Left ventricle myocardium inferior (tissue), 1 donor: ENCODE measurements at regions not wholly inside any gene's neighbourhood (a gene's known extent, or its start where the extent isn't known, plus 50 kb on each side); places are given as distances from the start of the nearest gene placed in this dataset.

Experiments used
- DNase-seq: peaks from one replicate; pipeline ENCODE4 v3.0.0-alpha.2; 2020
- H3K27ac ChIP-seq: fragments of 200-600 bp; replicated peaks from 2 replicates; pipeline ENCODE4 v1.8.0; 2021
- H3K27me3 ChIP-seq: fragments of 200-600 bp; 2 replicates; pipeline ENCODE4 v1.8.0; 2021; ENCODE audit warnings: low read depth
- H3K36me3 ChIP-seq: fragments of 200-600 bp; 2 replicates; pipeline ENCODE4 v1.8.0; 2021
- H3K4me1 ChIP-seq: fragments of 200-600 bp; 2 replicates; pipeline ENCODE4 v1.8.0; 2021
- H3K4me3 ChIP-seq: fragments of 200-600 bp; 2 replicates; pipeline ENCODE4 v1.8.0; 2021; ENCODE audit warnings: mild to moderate bottlenecking, moderate library complexity
- H3K9me3 ChIP-seq: fragments of 200-600 bp; replicated peaks from 2 replicates; pipeline ENCODE4 v1.8.0; 2021
- intact Hi-C: fragments of 100-400 bp; cut with micrococcal nuclease; formaldehyde crosslinking; loops from one replicate; pipeline ENCODE4 v1.11.0; 2022
- TF ChIP-seq, protein P1 (sequence below): fragments of 200-600 bp; IDR thresholded peaks from 2 replicates; pipeline ENCODE4 v1.8.0; 2021; ENCODE audit warnings: antibody characterized with exemption, mild to moderate bottlenecking, borderline replicate concordance
- donor health status: DM: no; HTN: yes; CAD: no; lungs with severe emphysema.

DNA sequence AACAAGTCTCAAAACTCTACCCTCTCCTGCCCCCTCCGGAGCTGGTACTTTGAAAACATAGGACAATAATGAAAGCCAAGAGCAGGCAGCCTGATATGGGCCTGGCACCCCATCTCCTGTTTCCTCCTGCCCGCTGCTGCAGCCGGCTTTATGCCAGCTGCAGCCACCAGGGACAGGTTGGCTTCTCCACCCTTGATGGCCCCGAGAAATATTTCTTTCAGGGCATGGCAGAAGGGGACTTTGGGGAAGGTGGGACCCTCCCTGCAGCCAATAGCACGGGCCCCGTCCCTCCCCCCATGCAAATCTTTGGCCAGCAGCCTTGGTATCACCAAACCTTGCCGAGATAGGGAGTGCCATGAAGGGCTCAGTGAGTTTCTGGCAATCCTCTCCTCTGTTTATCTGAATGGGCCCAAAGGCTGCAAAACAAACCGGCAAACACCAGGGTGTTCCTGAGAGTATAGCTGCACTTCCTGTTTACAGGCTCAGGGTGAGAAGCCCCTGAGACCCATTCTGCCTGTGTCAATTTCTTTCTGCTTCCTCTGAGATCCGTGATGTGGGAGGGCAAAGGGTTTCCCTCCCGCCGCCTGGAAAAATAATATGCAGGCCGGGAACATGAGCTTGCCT lies 73.4 kb upstream of the BOD1 start:
- H3K4me1 ChIP-seq, result peaks cover 21% of the 10 kb centered on the region
- peak overlapping the region; percentile 84 for H3K27ac ChIP-seq
- no peaks in the 10 kb centered on the region for H3K36me3 ChIP-seq
- H3K9me3 ChIP-seq, result peaks cover 12% of the 10 kb centered on the region
- TF ChIP-seq, protein P1, sequence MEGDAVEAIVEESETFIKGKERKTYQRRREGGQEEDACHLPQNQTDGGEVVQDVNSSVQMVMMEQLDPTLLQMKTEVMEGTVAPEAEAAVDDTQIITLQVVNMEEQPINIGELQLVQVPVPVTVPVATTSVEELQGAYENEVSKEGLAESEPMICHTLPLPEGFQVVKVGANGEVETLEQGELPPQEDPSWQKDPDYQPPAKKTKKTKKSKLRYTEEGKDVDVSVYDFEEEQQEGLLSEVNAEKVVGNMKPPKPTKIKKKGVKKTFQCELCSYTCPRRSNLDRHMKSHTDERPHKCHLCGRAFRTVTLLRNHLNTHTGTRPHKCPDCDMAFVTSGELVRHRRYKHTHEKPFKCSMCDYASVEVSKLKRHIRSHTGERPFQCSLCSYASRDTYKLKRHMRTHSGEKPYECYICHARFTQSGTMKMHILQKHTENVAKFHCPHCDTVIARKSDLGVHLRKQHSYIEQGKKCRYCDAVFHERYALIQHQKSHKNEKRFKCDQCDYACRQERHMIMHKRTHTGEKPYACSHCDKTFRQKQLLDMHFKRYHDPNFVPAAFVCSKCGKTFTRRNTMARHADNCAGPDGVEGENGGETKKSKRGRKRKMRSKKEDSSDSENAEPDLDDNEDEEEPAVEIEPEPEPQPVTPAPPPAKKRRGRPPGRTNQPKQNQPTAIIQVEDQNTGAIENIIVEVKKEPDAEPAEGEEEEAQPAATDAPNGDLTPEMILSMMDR, result peak; percentile 48
- peak overlapping the region; percentile 39 for H3K4me3 ChIP-seq
- no peak for DNase-seq
- H3K27me3 ChIP-seq, result no peaks in the 10 kb centered on the region
- intact Hi-C loops, result no loop called here

DNA sequence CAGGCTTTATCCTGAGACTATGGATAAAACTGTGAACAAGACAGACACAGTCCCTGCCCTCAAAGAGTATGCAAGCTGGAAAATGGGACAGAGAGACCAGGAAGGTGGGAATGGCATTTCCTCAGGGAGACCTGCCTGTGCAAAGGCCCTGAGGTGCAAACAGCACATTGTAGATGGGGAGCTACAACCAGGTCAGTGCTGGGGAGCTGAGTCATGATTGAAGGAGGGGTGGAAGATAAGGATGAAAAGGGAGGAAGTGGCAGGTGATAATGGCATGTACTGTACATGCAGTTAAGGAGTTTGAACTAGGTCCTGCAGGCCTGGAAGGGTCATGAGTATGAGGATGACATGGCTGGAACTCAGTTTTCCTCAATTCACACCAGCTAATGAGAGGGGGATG lies 75.5 kb upstream of the BOD1 start:
- Histone ChIP-seq H3K36me3 (no peaks in the 10 kb centered on the region), H3K27ac (no peak overlapping the region), H3K9me3 (peaks cover 12% of the 10 kb centered on the region), H3K27me3 (no peaks in the 10 kb centered on the region), H3K4me3 (no peak overlapping the region), H3K4me1 (peaks cover 21% of the 10 kb centered on the region)
- TF ChIP-seq, protein P1, result no peak
- DNase-seq, result no peak
- intact Hi-C loops, result no loop called here

DNA sequence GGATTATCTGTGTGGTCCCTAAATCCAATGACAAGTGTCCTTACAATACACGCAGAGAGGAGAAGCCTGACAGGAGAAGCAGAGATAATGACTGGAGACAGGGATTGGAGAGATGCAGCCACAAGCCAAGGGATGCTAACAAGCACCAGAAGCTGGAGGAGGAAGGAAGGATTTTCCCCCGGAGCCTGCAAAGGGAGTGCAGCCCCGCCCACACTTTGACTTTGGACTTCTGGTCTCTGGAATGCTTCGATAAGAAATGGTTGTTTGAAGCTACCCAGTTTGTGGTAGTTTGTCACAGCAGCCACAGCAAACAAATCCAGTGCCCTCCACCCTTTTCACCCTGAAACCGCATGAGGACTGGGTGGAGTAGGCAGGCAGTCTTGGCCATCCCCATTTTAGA lies 77.2 kb upstream of the BOD1 start:
- DNase-seq, result no peak
- Histone ChIP-seq H3K4me1 (peaks cover 17% of the 10 kb centered on the region), H3K27ac (no peak overlapping the region), H3K36me3 (no peaks in the 10 kb centered on the region), H3K27me3 (no peaks in the 10 kb centered on the region), H3K4me3 (no peak overlapping the region), H3K9me3 (peaks cover 12% of the 10 kb centered on the region)
- intact Hi-C loops, result no loop called here
- TF ChIP-seq, protein P1, result no peak

DNA sequence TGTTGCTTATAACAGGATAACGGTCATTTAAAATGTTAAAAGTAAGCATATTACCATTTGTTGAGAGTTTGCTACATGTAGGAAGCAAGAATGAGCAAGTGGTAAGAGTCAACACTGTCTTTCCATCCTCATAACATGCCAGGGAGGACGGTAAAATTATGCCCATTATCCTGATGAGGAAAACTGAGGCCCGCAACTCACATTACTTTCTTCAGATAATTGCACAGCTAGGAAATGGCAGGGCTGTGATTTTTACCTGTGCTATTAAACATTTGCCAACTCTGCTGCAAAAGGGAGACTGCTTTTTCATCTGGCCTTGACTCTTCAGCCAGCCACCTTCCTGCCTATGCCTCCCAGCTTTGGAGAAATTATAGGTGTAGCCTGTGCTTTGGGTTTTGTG lies 79.8 kb upstream of the BOD1 start:
- H3K4me1 ChIP-seq, result no peaks in the 10 kb centered on the region
- TF ChIP-seq, protein P1, result no peak
- no peak overlapping the region for H3K27ac ChIP-seq
- intact Hi-C loops, result no loop called here
- H3K36me3 ChIP-seq, result no peaks in the 10 kb centered on the region
- peaks cover 12% of the 10 kb centered on the region for H3K9me3 ChIP-seq
- DNase-seq, result no peak
- no peak overlapping the region for H3K4me3 ChIP-seq
- no peaks in the 10 kb centered on the region for H3K27me3 ChIP-seq

DNA sequence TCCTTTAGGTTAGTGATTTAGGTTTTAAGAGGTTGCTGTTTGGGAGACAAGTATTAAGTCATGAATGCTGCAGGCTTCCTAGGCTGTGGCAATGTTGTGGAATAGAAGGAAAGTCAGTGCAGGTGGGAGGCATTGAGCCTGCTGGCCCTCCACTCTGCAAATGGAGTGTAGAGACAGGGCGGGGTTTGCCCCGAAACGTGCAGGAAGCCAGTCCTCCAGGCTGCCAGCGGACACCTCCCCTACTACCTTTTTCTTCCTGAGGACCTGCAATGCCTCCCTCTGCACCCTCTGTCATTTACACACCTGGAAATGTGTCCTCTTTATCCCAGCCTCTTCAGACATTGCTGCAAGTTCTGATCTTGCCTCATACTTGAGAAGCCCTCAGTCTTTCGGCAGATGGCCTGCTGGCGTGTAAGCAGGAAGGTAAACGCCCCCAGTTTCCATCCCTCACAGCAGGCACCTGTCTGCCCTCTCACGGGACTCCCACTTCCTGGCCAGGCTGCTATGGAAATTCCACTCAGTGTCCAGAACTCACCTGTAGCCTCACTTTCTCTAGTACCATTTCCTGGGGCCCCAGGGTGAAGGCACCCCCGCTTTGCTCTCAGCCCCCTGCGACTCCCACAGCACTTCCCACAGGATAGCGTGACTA lies 81.6 kb upstream of the BOD1 start:
- Histone ChIP-seq H3K27ac (no peak overlapping the region), H3K9me3 (peaks cover 12% of the 10 kb centered on the region), H3K27me3 (no peaks in the 10 kb centered on the region), H3K36me3 (no peaks in the 10 kb centered on the region), H3K4me3 (no peak overlapping the region), H3K4me1 (no peaks in the 10 kb centered on the region)
- TF ChIP-seq, protein P1, result no peak
- intact Hi-C loops, result no loop called here
- no peak for DNase-seq
